Trophoblast cell (in vitro differentiated cells and primary cell): ENCODE measurements at regions not wholly inside any gene's neighbourhood (a gene's known extent, or its start where the extent isn't known, plus 50 kb on each side); places are given as distances from the start of the nearest gene placed in this dataset.
A peak's percentile ranks its signal among the peaks of the same experiment; 100 is the strongest.
"Not testable (repeated sequence)": the region's sequence is repeated elsewhere in the genome, so short reads cannot be mapped to it uniquely, and the experiment has no call there.

ENCODE experiments used
- DNase-seq, 2 donors: peaks; one replicate each; pipeline ENCODE4 v3.0.0-alpha.2; 2016
- H2AFZ ChIP-seq: 2 replicates; pipeline ENCODE4 v1.6.1; 2013; ENCODE audit warnings: low read length, moderate library complexity, mild to moderate bottlenecking; ENCODE audit not compliant: insufficient read depth, poor library complexity
- H2AK5ac ChIP-seq: 2 replicates; pipeline ENCODE4 v1.6.1; 2013; ENCODE audit warnings: mild to moderate bottlenecking, low read length
- H2BK120ac ChIP-seq: 2 replicates; pipeline ENCODE4 v1.6.1; 2013; ENCODE audit warnings: low read length, mild to moderate bottlenecking, moderate library complexity; ENCODE audit not compliant: insufficient read depth, poor library complexity
- H2BK12ac ChIP-seq: 2 replicates; pipeline ENCODE4 v1.6.1; 2013; ENCODE audit warnings: mild to moderate bottlenecking, low read length, moderate library complexity
- H2BK5ac ChIP-seq: 2 replicates; pipeline ENCODE4 v1.6.1; 2013; ENCODE audit warnings: low read length, low read depth, moderate library complexity, mild to moderate bottlenecking; ENCODE audit not compliant: poor library complexity
- H3K14ac ChIP-seq: 2 replicates; pipeline ENCODE4 v1.6.1; 2013; ENCODE audit warnings: mild to moderate bottlenecking, low read length
- H3K18ac ChIP-seq: 2 replicates; pipeline ENCODE4 v1.6.1; 2013; ENCODE audit warnings: mild to moderate bottlenecking, low read length
- H3K23ac ChIP-seq: 2 replicates; pipeline ENCODE4 v1.6.1; 2013; ENCODE audit warnings: low read length
- H3K27ac ChIP-seq: 2 replicates; pipeline ENCODE4 v1.5.1; 2013; ENCODE audit warnings: low read depth, mild to moderate bottlenecking, inconsistent platforms, low read length, moderate library complexity
- H3K27me3 ChIP-seq: 2 replicates; pipeline ENCODE4 v1.6.1; 2013; ENCODE audit warnings: inconsistent platforms, mild to moderate bottlenecking, low read length, moderate library complexity; ENCODE audit not compliant: insufficient read depth
- H3K36me3 ChIP-seq, 2 experiments: 1 replicate in 1 of 2; 2 replicates in 1 of 2; pipeline ENCODE4 v1.6.1; 2013; ENCODE audit warnings: low read length in 2 of 2, mild to moderate bottlenecking in 2 of 2, moderate library complexity in 1 of 2; ENCODE audit not compliant: insufficient read depth in 2 of 2, control insufficient read depth in 1 of 2
- H3K4ac ChIP-seq: 2 replicates; pipeline ENCODE4 v1.6.1; 2013; ENCODE audit warnings: low read depth, mild to moderate bottlenecking, low read length, moderate library complexity
- H3K4me1 ChIP-seq, 2 experiments: 1 replicate in 1 of 2; 2 replicates in 1 of 2; pipeline ENCODE4 v1.6.1; 2013; ENCODE audit warnings: low read length in 2 of 2, mild to moderate bottlenecking in 2 of 2, moderate library complexity in 1 of 2; ENCODE audit not compliant: insufficient read depth in 2 of 2, control insufficient read depth in 1 of 2
- H3K4me2 ChIP-seq: 2 replicates; pipeline ENCODE4 v1.6.1; 2013; ENCODE audit warnings: inconsistent platforms, mild to moderate bottlenecking, low read length, moderate library complexity
- H3K4me3 ChIP-seq: 2 replicates; pipeline ENCODE4 v1.5.1; 2013; ENCODE audit warnings: mild to moderate bottlenecking, low read depth, low read length, inconsistent platforms
- H3K79me1 ChIP-seq: one replicate; pipeline ENCODE4 v1.6.1; 2013; ENCODE audit warnings: low read length
- H3K79me2 ChIP-seq: 2 replicates; pipeline ENCODE4 v1.6.1; 2013; ENCODE audit warnings: low read length, mild to moderate bottlenecking; ENCODE audit not compliant: control insufficient read depth, insufficient read depth, poor library complexity
- H3K9ac ChIP-seq: 2 replicates; pipeline ENCODE4 v1.6.1; 2013; ENCODE audit warnings: mild to moderate bottlenecking, low read length
- H3K9me3 ChIP-seq: 2 replicates; pipeline ENCODE4 v1.6.1; 2013; ENCODE audit warnings: low read depth, mild to moderate bottlenecking, control low read depth, inconsistent platforms, low read length; ENCODE audit not compliant: insufficient read depth
- H4K12ac ChIP-seq: 2 replicates; pipeline ENCODE4 v1.6.1; 2013; ENCODE audit warnings: low read depth, mild to moderate bottlenecking, low read length, moderate library complexity
- H4K8ac ChIP-seq: 2 replicates; pipeline ENCODE4 v1.6.1; 2013; ENCODE audit warnings: low read depth, mild to moderate bottlenecking, low read length, moderate library complexity
- H4K91ac ChIP-seq: one replicate; pipeline ENCODE4 v1.6.1; 2013; ENCODE audit warnings: low read depth, mild to moderate bottlenecking, low read length, moderate library complexity
- WGBS: extraction: QIAGEN DNeasy Blood & Tissue Kit; methylation state at CpG from one replicate; pipeline ENCODE4 v1.1.7; 2013; ENCODE audit warnings: missing lambda C conversion rate; ENCODE audit not compliant: insufficient read length, insufficient coverage; ENCODE audit errors: extremely low coverage; 5-methylcytosine and 5-hydroxymethylcytosine counted together

DNA sequence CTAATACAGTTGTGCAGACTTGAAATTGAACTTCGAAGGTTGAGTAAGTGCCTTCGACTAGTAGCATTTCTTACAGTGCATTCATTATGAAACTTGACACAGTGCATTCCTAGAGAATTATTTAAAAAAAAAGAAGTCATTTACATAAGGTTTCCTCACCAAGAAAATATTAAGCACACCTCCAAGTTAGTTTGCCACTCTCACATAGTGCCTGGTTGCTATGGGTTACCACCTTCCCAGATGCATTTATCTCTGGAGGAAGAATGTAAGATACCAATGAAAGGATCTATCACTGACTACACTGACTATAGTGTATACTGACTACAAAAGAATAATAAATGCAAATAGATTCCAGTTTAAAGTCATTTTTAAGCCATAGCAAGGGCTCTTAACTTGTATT, 311.9 kb upstream of the RASGEF1B start:
- Histone ChIP-seq H3K36me3 (no peaks in the 10 kb centered on the region), H4K91ac (no peak overlapping the region), H3K79me2 (no peaks in the 10 kb centered on the region), H2AFZ (no peak overlapping the region), H4K12ac (no peak overlapping the region), H2AK5ac (no peak overlapping the region), H2BK120ac (no peak overlapping the region), H3K9ac (no peak overlapping the region), H3K27ac (no peak overlapping the region), H3K4me3 (no peak overlapping the region), H3K18ac (no peak overlapping the region), H3K14ac (no peak overlapping the region), H3K23ac (no peak overlapping the region), H3K79me1 (no peaks in the 10 kb centered on the region), H3K4me1 (no peaks in the 10 kb centered on the region), H3K9me3 (no peaks in the 10 kb centered on the region), H3K4ac (no peak overlapping the region), H2BK12ac (no peak overlapping the region), H3K27me3 (no peaks in the 10 kb centered on the region), H3K4me2 (no peak overlapping the region), H2BK5ac (no peak overlapping the region), H4K8ac (no peak overlapping the region)
- no CpG with 5 or more reads among the region's 2 CpGs for WGBS
- DNase-seq, result peak in 1 of 2 donors; percentile 34

- no peak overlapping the region for H3K4me3 ChIP-seq
- DNase-seq, result no peak
- H3K18ac ChIP-seq, result no peak overlapping the region
- H4K12ac ChIP-seq, result no peak overlapping the region
- no peak overlapping the region for H3K14ac ChIP-seq
- no peak overlapping the region for H3K27ac ChIP-seq
- H2BK12ac ChIP-seq, result no peak overlapping the region
- H4K91ac ChIP-seq, result no peak overlapping the region
- H3K79me1 ChIP-seq, result no peaks in the 10 kb centered on the region
- WGBS, result no CpG with 5 or more reads among the region's 2 CpGs
- H3K23ac ChIP-seq, result no peak overlapping the region
- H2BK5ac ChIP-seq, result no peak overlapping the region
- H2BK120ac ChIP-seq, result no peak overlapping the region
- no peak overlapping the region for H3K4me2 ChIP-seq
- H4K8ac ChIP-seq, result no peak overlapping the region
- H3K9me3 ChIP-seq, result no peaks in the 10 kb centered on the region
- H3K79me2 ChIP-seq, result no peaks in the 10 kb centered on the region
- H3K4me1 ChIP-seq, result no peaks in the 10 kb centered on the region
- H2AFZ ChIP-seq, result no peak overlapping the region
- H2AK5ac ChIP-seq, result no peak overlapping the region
- H3K27me3 ChIP-seq, result no peaks in the 10 kb centered on the region
- H3K4ac ChIP-seq, result no peak overlapping the region
- no peaks in the 10 kb centered on the region for H3K36me3 ChIP-seq
- no peak overlapping the region for H3K9ac ChIP-seq
These were observed 310.1 kb upstream of the RASGEF1B start for GRCh38 chr4:81781799-81782198.

GRCh38 chr4:81777718-81778117, 306.0 kb upstream of the RASGEF1B start:
- not testable (repeated sequence) for H3K4me1 ChIP-seq, DNase-seq, H3K79me2 ChIP-seq, H3K4me2 ChIP-seq, H2BK120ac ChIP-seq, H3K27ac ChIP-seq, H3K14ac ChIP-seq, H2AK5ac ChIP-seq, H2AFZ ChIP-seq, H3K36me3 ChIP-seq, H3K4me3 ChIP-seq, H3K18ac ChIP-seq, H3K4ac ChIP-seq, H3K9me3 ChIP-seq, H3K27me3 ChIP-seq, H2BK5ac ChIP-seq, H4K8ac ChIP-seq, H2BK12ac ChIP-seq, H4K12ac ChIP-seq, H3K23ac ChIP-seq, H3K9ac ChIP-seq, H4K91ac ChIP-seq, H3K79me1 ChIP-seq
- no CpG with 5 or more reads among the region's 3 CpGs for WGBS

- Histone ChIP-seq H3K4me1 (no peaks in the 10 kb centered on the region), H3K9me3 (no peaks in the 10 kb centered on the region), H2AK5ac (no peak overlapping the region), H3K36me3 (no peaks in the 10 kb centered on the region), H3K79me1 (no peaks in the 10 kb centered on the region), H3K79me2 (no peaks in the 10 kb centered on the region), H2BK5ac (no peak overlapping the region), H2BK12ac (no peak overlapping the region), H3K23ac (no peak overlapping the region), H3K27ac (no peak overlapping the region), H3K9ac (no peak overlapping the region), H3K4ac (no peak overlapping the region), H2BK120ac (no peak overlapping the region), H3K14ac (no peak overlapping the region), H3K4me3 (no peak overlapping the region), H4K8ac (no peak overlapping the region), H3K27me3 (no peaks in the 10 kb centered on the region), H2AFZ (no peak overlapping the region), H4K12ac (no peak overlapping the region), H3K18ac (no peak overlapping the region), H3K4me2 (no peak overlapping the region), H4K91ac (no peak overlapping the region)
- no peak for DNase-seq
These were observed 305.1 kb upstream of the RASGEF1B start for GRCh38 chr4:81776794-81777193.

- H2BK5ac ChIP-seq, result no peak overlapping the region
- no peaks in the 10 kb centered on the region for H3K79me2 ChIP-seq
- no peak overlapping the region for H2AK5ac ChIP-seq
- no peak overlapping the region for H3K4me3 ChIP-seq
- DNase-seq, result no peak
- H4K12ac ChIP-seq, result no peak overlapping the region
- H3K23ac ChIP-seq, result no peak overlapping the region
- H3K79me1 ChIP-seq, result no peaks in the 10 kb centered on the region
- WGBS, result no CpG with 5 or more reads among the region's 3 CpGs
- H3K36me3 ChIP-seq, result no peaks in the 10 kb centered on the region
- H2BK12ac ChIP-seq, result no peak overlapping the region
- H4K91ac ChIP-seq, result no peak overlapping the region
- H3K9ac ChIP-seq, result no peak overlapping the region
- no peaks in the 10 kb centered on the region for H3K27me3 ChIP-seq
- no peak overlapping the region for H3K14ac ChIP-seq
- H3K4me1 ChIP-seq, result no peaks in the 10 kb centered on the region
- H3K9me3 ChIP-seq, result no peaks in the 10 kb centered on the region
- H3K4me2 ChIP-seq, result no peak overlapping the region
- no peak overlapping the region for H2BK120ac ChIP-seq
- no peak overlapping the region for H3K18ac ChIP-seq
- no peak overlapping the region for H2AFZ ChIP-seq
- H3K27ac ChIP-seq, result no peak overlapping the region
- H4K8ac ChIP-seq, result no peak overlapping the region
- no peak overlapping the region for H3K4ac ChIP-seq
These were observed 301.9 kb upstream of the RASGEF1B start for GRCh38 chr4:81773557-81773956.
